Activated CD4-positive, alpha-beta T cell treated with anti-CD3 and anti-CD28 coated beads, Interleukin-2, amount 50 U/mL, for 48 hours (primary cell): ENCODE measurements at regions not wholly inside any gene's neighbourhood (a gene's known extent, or its start where the extent isn't known, plus 50 kb on each side); places are given as distances from the start of the nearest gene placed in this dataset.
A peak's percentile ranks its signal among the peaks of the same experiment; 100 is the strongest.
"Not testable (repeated sequence)": the region's sequence is repeated elsewhere in the genome, so short reads cannot be mapped to it uniquely, and the experiment has no call there.

Source experiments
- DNase-seq, 2 experiments: peaks; one replicate each; pipeline ENCODE4 v3.0.0-alpha.2; 2020

DNA sequence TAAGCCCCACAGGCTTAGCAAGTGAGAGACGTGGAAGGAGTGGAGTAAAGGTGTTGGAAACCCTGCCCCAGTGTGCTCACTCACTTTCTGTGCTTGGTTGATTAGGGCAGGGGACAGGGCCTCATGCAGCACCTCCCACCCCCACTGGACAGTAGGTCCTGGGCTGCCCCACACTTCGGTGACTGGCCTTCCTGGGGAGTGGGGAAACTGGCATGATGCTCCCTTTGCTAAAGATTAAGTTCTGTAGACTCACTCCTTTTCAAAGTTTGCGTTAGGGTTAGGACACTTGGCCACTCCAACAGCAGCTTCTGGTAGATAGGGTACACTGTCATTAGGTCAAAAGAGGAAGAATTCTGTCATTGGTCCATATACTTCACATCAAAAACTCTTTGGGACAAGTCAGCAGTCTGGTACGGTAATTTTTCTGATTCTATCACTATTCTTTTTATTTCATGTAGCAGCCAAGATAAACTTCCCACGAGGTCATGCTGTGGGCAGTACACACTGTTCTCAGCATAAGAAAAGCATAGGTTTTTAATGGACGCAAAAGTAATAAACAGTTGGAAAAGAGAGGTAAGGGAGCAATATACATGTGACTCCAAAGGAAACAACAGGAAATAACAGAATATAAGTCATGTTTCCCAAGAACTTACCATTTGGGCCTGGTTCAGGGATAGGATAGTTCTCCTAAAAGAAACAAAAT lies 106.6 kb upstream of the TERB2 start:
- DNase-seq: not testable (repeated sequence)

DNA sequence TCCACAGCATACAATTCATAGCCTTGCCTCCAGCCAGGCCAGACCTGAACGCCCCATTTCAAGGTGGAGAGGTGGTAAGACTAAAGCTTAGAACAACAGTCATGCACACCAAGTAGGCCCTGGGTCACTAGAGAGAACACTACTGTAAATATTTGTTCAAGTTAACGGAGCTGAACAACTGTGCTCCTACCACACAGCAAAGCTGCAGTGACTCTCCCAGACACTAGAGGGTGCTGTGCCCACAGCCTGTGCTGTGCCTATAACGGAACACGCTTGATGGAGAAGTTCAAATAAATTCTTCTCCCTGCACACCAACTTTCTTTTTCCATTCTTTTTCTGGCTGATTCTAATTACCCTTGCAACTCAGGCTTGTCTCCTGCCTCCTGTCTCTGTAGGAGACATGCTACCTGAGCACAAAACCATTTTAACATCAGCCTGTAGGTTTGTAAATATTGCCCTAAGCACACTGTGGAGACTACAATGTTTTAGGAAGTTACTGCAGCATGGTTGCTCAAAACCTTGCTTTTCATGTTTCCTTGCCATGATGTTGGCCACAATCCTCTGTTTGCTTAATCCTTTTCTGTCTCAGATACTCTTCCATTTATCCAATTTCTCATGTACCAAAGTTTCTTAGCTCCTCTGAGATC lies 103.1 kb upstream of the TERB2 start:
- peak; percentile 76 to 83 for DNase-seq

DNA sequence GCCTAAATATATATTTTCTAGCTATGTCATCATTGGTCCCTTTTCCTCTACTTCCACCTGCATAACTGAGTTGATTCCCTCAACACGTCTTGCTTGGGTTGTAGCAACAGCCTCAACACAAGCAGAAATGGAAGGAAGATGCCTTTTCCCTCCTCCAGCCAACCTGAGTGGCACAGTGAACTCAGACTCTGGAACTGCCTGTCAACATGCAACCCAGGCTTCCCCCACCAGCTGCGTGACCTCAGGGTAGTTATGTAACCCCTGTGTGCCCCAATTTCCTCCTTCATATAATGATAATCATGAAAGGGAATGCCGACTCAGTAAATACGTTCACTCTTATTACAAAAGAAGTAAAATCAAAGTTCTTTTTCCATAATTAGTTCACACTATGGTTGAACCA lies 101.8 kb upstream of the TERB2 start:
- not testable (repeated sequence) for DNase-seq

DNA sequence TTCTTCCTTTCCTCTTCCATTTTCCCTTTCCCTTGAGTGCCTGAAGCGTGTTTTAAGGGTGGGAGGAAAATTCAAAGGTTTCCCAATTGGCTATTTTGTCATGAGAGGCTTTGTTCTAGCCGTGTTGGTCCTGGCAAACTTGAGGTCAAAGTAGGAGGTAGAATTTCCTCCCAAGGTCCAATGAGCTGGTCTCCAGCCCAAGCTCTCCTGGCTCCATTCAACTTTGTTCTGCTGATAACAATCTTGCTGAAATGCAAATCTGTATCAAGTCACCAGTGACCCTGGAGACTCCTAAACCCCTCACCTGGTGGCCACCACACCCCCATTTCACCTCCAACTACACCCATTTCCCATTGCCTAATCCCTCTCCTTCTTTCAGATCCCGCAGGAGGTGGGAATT lies 100.2 kb upstream of the TERB2 start:
- DNase-seq: not testable (repeated sequence)

DNA sequence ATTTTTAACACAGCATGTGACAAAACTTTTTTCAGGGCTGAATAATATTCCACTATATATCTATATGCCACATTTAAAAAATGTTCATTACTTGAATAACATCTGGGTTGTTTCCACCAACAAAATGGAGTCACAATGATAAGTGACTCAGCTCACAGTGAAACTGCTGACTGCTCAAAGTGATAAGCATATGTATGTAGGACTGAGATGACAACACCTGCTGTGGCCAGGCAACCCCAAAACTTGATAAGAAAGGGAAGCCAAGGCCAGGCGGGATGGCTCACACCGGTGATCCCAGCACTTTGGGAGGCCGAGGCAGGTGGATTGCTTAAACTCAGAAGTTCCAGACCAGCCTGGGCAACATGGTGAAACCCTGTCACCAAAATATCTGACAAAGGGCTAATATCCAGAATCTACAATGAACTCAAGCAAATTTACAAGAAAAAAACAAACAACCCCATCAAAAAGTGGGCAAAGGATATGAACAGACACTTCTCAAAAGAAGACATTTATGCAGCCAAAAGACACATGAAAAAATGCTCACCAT lies 99.2 kb upstream of the TERB2 start:
- DNase-seq: not testable (repeated sequence)

DNA sequence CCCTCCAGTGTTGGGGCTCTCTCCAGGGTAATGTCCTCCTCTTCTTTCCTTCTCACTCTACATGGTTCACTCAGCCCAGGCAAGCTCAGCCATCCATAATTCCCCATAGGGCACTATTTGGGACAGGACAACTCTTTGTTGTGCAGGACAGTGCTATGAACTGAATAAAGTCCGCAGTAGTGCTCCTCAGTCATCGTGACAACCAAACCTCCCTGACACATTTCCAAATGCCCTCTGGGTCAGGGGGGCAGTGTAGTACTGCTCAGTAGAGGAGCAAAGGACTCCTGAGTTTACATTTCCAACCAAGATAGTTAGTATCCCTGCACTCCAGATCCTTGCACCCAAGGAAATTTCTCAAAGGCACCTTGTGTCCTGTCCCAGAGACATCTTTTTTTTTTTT lies 97.4 kb upstream of the TERB2 start:
- DNase-seq: not testable (repeated sequence)

DNA sequence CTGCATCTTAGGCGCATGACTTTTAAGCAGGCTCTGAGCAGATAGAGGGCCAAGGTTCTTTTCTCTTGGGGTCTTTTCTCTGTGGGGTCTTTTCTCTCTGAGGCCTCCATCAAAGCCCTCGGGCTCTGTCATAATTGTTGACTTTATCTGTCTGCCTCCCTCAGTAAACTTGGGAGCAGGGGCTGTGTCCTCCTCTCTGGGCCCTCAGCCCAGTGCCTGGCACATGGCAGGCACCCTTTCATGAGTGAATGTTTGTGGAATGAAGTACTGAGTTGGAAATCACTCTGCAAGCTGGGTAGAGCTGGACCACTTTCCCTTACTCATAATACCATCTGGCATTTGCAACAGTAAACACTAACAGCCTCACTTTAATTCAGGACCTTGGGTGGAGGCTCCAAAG lies 96.3 kb upstream of the TERB2 start:
- not testable (repeated sequence) for DNase-seq

DNA sequence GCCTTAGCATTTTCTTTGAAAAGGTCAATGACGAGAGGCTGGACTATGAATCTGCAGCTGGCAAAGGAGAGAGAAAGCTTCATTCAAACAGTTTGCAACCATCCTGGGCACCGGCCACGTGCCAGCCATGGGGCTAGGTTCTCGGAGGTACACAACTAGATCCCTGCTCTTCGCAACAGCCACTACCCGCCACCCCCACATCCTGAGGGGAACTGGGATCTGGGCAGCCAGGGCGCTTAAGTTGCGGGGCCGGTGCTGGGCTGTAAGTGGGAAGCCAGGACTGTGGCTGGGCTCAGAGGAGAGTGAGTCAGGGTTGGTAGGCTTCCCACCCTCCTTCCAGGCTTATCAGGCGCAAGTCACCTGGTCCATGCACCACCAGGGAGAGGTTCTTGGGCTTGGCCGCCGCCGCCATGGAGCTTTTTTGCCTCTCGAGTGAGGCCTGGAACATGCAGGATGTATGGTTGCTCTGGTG lies 95.0 kb upstream of the TERB2 start:
- no peak for DNase-seq

DNA sequence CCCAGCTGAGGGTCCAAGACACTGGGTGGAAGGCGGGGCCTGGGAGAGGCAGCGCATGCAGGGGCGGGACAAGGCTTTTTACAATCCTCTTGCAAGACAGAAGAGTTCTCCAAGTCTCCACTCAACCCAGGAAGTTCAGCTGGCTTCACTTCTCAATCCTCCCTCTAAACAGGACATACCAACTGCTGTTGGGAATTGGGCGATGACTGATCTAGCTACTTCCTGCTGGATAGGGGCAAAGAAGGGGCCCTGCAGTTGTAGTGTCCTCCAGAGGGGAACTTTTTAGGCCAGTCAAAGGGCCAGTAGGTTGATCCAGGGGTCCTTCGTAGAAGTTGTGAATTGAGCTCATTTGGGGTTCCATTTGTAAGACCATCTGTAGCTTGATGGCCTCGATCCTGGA lies 94.6 kb upstream of the TERB2 start:
- DNase-seq: no peak

DNA sequence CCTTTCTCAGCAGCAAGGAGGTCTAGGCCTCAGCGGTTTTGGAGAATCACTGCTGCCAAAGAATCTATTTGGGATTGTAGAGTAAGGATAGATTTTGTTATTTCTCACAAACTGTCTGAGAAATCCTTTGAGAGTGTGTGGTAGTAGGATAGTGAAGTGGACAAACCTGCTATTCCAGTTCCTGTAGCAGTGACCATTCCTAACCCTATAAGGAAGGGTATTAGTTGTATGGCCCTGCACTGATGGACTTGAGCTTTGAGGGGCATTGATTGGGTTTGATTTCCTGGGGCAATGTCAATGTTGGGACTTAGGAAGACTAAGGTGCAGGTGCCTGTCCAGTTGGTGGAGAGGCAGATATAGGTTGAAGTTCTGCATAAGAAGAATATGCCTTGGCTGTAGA lies 93.6 kb upstream of the TERB2 start:
- not testable (repeated sequence) for DNase-seq

DNA sequence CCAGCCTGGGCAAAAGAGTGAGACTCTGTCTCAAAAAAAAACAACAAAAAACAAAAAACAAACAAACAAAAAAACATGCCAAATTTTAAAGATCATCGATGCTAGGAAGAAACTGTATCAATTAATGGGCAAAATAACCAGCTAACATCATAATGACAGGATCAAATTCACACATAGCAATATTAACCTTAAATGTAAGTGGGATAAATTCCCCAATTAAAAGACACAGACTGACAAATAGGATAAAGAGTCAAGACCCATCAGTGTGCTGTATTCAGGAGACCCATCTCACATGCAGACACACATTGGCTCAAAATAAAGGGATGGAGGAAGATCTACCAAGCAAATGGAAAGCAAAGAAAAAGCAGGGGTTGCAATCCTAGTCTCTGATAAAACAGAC lies 88.4 kb upstream of the TERB2 start:
- DNase-seq: not testable (repeated sequence)

DNA sequence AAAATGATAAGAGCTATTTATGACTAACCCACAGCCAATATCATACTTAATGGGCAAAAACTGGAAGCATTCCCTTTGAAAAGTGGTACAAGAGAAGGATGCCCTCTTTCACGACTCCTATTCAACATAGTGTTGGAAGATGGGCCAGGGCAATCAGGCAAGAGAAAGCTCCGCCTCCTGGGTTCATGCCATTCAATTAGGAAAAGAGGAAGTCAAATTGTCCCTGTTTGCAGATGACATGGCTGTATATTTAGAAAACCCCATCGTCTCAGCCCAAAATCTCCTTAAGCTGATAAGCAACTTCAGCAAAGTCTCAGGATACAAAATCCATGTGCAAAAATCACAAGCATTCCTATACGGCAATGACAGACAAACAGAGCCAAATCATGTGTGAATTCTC lies 86.4 kb upstream of the TERB2 start:
- DNase-seq: not testable (repeated sequence)

DNA sequence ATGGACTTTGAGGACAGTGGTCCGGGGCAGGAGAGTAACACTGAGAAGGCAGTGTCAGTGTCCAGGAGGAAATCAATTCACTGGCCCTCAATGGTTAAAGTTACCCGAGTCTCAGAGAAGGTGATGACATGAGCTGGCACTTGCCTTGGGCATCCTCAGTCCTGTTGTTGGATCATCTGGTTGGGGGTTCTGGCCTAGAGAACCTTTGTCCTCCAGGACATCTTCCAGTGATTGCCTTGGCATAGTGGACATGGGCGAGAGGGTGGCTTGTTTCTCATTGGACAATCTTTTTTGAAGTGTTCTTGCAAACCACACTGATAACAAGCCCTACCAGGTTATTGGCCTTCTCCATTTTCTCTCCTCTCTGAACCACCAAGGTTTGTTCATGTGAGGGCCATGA lies 83.4 kb upstream of the TERB2 start:
- no peak for DNase-seq

DNA sequence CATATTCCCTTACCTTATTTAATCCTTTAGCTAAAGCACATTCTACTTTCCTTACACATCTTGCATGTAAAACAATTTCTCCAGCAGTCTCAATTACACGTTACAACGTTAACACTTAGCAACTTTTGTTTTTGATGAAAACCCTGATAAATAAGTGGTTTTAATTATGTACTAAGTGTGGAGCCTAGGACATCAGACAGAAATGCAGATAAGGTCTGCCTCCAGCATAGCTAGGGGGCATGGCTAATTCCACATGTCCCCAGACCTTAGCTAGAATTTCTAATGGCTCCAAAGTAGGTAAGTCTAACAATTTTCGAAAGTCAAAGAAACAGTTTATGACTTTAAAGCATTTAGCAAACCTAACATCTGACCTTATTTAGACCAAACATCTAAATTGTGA lies 77.4 kb upstream of the TERB2 start:
- no peak for DNase-seq

DNA sequence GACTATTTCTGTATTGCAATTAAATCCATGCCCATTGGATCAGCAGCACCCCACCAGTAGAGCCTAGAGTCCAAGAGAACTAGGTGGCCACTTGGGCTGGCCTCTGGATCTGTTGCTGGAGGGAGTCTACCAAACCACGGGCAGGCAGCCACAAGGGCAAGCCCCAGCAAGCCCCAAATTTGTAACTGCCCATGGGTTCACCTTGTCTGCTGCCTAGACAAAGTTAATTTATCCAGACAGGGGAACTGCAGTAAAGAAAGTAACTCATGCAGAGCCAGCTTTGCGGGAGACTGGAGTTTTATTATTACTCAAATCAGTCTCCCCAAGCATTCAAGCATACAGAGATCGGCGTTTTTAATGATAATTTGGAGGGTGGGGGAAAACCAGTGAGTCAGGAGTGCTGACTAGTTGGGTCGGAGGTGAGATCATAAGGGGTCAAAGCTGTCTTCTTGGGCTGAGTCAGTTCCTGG lies 74.0 kb upstream of the TERB2 start:
- peak; percentile 50 to 67 for DNase-seq

DNA sequence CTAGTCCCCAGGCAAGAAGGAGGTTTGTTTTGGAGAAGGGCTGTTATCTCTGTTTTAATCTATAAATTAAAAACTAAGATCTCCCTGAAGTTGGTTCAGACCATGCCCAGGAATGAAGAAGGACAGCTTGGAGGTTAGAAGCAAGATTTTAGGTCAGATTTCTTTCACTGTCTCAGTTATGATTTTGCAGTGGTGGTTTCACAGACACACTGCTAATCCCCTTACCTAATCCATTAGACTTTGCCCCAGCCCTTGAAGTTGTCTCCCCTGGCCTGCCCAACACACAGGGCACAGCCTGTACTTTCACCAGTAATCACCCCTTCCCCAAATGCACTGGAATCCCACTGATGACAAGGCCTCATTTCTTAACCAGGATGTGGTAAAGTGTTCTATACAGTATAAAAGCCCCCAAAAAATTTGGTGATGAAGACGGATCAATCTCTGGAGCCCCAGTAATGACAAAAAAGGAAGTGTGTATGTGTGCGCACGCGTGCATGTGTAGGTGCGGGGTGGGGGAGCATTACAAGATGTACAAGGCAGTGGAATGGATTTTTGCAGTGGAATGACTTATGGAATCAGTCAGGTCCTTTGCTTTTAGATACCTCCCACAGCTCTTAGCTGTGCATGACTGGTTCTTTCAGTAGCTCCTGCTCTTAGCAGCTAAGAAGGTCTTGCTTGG lies 73.1 kb upstream of the TERB2 start:
- peak; percentile 16 to 32 for DNase-seq

DNA sequence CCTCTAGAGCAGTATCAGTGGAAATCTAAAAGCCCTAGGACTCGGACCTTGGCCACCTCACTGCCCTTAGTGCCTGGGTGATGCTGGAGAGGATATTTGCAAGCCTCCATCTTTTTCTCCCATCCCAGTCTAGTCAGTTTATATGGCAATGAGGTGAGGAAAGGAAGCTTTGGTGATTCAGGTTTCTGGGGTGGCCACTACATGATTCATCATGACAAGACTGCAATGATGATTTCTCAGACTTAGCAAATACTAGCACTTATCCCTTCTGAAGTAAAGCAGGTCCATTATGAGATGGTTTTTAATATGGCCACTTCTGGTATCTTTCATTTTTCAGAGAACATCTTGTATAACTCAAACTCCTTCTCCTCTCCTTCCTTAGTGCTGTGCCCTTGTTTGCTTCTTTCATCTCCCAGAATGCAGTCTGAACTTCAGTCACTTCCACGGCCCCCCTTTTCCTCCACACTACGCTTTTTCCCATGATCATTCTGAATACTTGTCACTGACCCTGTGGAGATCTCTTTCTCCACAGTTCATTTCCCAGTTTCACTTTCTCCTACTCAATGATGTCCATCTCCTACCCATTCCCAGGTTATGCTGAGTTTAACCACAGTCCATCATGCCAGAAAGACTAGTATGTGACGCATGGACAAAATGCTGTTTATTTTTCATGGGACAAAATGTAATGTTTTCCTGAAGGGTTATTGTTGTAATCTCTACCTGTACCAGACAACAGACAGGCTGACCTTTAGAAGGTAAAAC lies 57.4 kb upstream of the TERB2 start:
- DNase-seq: peak in 1 of 2 experiments; percentile 19

DNA sequence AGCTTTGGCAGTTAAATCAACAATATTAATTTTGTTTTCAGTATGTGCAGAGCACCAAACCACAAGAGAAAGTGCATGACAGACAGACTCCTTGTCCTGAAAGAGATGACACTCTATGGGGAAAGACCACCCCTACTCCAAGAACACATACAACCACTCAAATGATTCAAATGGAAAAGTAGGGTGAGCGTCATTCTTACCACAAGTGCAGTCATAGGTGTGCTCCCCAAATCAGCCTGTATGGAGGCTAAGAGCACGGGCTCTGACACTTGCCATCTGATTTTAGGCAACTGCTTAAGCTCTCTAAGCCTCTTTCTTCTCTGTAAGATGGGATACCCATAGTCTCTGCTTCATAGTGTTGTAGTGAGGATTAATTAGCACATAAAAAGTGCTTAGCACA lies 56.7 kb upstream of the TERB2 start:
- DNase-seq: peak in 1 of 2 experiments; percentile 40

DNA sequence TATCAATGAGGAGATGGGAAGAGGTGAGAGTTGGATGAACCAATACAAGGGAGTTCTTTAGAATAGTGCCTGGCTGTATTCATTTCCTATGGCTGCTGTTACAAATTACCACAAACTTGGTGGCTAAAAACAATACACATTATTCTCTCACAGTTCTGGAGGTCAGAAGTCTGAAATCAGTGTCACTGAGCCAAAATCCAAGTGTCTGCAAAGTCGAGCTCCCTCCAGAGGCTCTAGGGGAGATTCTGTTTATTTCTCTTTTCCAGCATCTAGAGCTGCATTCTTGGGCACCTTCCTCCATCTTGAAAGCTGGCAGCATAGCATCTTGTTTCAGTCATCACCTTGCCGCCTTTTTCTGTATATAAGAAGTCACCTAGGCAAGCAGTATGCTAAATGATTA lies 55.7 kb upstream of the TERB2 start:
- DNase-seq: not testable (repeated sequence)

DNA sequence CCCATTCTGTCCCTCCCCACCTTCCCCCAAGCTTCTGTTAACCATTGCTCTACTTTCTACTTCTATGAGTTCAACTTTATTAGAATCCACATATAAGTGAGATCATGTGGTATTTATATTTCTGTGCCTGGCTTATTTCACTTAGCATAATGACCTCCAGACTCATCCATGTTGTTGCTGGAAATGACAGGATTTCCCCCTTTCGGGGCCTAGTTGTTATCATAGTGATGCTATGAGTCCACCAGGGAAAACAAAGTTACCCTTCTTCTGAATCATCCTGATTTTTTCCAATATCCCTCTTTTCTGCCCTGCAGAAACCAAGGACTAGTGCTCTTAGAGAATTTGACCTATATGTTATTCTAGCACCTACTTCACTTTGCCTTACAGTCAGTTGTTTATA lies 53.2 kb upstream of the TERB2 start:
- DNase-seq: not testable (repeated sequence)

DNA sequence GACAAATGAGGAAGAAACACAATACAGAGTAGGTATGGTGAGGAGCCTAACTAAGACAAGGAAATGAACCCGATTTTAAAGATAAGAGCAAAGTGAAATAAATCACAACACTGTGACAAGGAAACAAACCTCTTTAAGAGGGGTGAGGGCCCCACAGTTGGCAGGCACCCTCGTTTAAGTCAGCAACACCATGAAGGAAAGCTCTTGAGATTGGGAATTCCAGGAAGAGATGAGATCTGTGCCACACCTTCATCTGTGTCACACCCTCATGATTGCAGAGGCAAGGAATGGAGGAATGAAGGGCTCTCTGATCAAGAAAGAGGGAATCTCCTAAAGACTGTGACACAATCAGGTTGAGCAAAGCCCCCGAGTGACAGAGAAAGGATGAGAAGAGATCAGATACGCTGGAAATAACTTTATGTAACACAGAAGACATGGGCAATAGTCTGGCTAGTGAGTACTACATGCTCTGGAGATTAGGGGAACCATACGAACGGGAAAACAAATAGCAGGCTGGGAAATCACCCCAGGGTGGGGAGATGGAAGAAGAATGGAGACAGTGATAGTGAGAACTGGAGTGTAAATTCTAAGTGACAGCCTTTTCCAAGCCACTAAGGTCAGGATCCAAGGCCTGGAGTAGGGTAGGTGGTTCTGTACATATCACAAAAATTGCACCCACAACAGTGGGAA lies 51.7 kb upstream of the TERB2 start:
- DNase-seq: not testable (repeated sequence)
